ENCODE measurements at regions not wholly inside any gene's neighbourhood (a gene's known extent, or its start where the extent isn't known, plus 50 kb on each side); places are given as distances from the start of the nearest gene placed in this dataset.

DNA sequence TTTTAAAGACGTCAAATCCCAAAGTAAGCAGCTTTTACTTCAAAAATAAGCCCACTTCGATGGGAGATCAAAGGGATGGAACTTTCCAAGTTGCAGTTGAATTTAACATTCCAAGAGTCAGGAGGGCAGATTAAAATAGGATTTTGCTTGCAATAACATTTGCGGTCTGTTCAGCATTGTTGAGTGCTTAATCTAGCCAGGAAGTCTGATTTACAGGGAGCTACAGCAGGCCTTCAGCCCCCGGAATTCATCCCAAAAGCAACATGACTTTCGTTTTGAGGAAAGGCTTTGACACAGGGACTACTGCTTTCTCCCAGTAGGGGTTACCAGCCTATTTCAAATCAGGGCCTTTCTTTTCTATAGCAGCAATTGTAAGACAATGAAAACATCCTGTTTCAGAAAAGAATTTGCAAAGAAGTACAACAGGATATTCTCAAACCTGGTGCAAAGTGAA lies 279.6 kb upstream of the PITRM1 start:
- H3K4me1 Mint-ChIP-seq (ENCODE audit: unreplicated experiment): peaks cover 56% of the 10 kb centered on the region
- no peaks in the 10 kb centered on the region for H3K9me3 Mint-ChIP-seq (ENCODE audit: unreplicated experiment)
- TF ChIP-seq, protein P1, sequence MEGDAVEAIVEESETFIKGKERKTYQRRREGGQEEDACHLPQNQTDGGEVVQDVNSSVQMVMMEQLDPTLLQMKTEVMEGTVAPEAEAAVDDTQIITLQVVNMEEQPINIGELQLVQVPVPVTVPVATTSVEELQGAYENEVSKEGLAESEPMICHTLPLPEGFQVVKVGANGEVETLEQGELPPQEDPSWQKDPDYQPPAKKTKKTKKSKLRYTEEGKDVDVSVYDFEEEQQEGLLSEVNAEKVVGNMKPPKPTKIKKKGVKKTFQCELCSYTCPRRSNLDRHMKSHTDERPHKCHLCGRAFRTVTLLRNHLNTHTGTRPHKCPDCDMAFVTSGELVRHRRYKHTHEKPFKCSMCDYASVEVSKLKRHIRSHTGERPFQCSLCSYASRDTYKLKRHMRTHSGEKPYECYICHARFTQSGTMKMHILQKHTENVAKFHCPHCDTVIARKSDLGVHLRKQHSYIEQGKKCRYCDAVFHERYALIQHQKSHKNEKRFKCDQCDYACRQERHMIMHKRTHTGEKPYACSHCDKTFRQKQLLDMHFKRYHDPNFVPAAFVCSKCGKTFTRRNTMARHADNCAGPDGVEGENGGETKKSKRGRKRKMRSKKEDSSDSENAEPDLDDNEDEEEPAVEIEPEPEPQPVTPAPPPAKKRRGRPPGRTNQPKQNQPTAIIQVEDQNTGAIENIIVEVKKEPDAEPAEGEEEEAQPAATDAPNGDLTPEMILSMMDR (IDR thresholded peaks at IDR 0.05): peak; percentile 67
- no peaks in the 10 kb centered on the region for H3K27me3 Mint-ChIP-seq (ENCODE audit: unreplicated experiment)
- peak overlapping the region; percentile 97 for H3K27ac Mint-ChIP-seq (ENCODE audit: unreplicated experiment)
- no peak for DNase-seq (ENCODE audit: extremely low spot score, unreplicated experiment)
- H3K36me3 Mint-ChIP-seq (ENCODE audit: unreplicated experiment): no peaks in the 10 kb centered on the region
- peak overlapping the region; percentile 33 for H3K4me3 Mint-ChIP-seq (ENCODE audit: unreplicated experiment)

DNA sequence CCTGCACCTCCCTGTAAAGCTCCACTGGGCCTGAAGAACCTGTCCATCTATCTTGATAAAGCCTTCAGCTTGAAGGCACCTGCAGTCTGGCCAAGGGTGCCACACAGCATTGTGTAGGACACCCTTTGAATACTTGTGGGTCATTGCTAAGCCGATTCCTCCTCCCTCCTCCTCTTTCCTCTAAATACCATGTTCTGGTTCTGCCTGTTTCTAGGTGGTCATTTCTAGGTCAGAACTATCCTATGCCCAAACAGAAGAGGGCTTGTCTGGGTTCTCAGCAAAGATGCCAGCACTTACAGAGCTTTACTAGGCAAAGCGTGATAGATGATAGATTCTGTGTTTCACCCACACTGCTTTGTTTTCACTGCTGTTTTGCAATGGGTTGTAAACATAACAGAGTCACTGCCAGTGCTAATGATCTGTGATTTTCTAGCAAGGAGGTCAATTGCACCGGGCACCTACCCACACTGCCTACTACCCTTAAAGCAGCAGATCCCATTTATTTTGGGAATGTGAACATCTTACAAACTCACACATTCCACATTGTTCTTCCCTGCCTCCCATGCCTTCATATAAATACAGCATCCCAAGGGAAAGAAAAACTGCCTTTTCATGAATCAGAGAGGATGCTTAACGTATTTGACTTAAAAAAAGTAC lies 279.1 kb upstream of the PITRM1 start:
- Mint-ChIP-seq H3K27ac (ENCODE audit: unreplicated experiment) (peak overlapping the region; percentile 97), H3K4me3 (ENCODE audit: unreplicated experiment) (peak overlapping the region; percentile 33), H3K9me3 (ENCODE audit: unreplicated experiment) (no peaks in the 10 kb centered on the region), H3K27me3 (ENCODE audit: unreplicated experiment) (no peaks in the 10 kb centered on the region), H3K4me1 (ENCODE audit: unreplicated experiment) (peaks cover 53% of the 10 kb centered on the region), H3K36me3 (ENCODE audit: unreplicated experiment) (no peaks in the 10 kb centered on the region)
- TF ChIP-seq, protein P1 (IDR thresholded peaks at IDR 0.05): no peak
- DNase-seq (ENCODE audit: extremely low spot score, unreplicated experiment): no peak

DNA sequence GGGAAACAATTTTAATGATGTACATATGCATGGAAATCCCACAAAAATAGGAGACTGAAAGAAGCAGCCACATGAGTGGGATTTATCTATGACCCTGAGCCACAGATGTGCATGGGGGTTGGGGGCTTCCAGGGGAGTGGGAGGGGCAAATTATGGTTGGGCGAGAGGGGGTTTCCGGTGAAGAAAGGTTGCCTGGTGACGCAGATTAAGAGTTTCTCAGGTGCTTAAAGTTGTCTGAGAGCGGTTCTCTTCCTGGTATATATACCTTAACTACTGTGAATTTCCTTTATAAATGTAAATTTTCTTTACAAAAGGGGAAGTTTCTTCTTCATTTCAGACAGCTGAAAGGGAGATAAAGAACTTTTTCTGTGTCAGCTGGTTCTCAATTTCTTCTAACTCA lies 273.6 kb upstream of the PITRM1 start:
- no peak for DNase-seq (ENCODE audit: extremely low spot score, unreplicated experiment)
- Mint-ChIP-seq H3K27me3 (ENCODE audit: unreplicated experiment) (no peaks in the 10 kb centered on the region), H3K27ac (ENCODE audit: unreplicated experiment) (no peak overlapping the region), H3K4me3 (ENCODE audit: unreplicated experiment) (no peak overlapping the region), H3K36me3 (ENCODE audit: unreplicated experiment) (no peaks in the 10 kb centered on the region), H3K9me3 (ENCODE audit: unreplicated experiment) (no peaks in the 10 kb centered on the region), H3K4me1 (ENCODE audit: unreplicated experiment) (peaks cover 4% of the 10 kb centered on the region)
- TF ChIP-seq, protein P1 (IDR thresholded peaks at IDR 0.05): no peak

DNA sequence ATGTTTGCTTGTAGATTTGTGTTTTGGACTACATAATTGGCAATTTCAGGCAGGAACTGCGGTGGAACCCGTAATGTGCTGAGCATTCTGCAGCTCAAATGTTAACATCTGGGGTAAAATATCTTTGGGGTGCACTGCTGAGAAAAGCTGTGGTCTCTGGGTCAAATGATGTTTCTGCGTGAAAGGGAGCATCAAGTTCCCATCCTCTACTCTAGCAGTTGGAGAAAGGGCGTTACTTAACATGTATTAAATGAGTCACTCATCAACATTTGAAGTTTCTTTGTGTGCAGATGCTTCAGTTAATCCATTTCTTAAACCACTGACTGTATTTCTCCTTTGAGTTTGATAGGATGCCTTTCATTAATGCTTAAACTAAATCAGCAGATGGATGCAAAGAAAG lies 273.1 kb upstream of the PITRM1 start:
- H3K27ac Mint-ChIP-seq (ENCODE audit: unreplicated experiment): no peak overlapping the region
- TF ChIP-seq, protein P1 (IDR thresholded peaks at IDR 0.05): no peak
- no peaks in the 10 kb centered on the region for H3K27me3 Mint-ChIP-seq (ENCODE audit: unreplicated experiment)
- H3K9me3 Mint-ChIP-seq (ENCODE audit: unreplicated experiment): no peaks in the 10 kb centered on the region
- no peak for DNase-seq (ENCODE audit: extremely low spot score, unreplicated experiment)
- no peaks in the 10 kb centered on the region for H3K36me3 Mint-ChIP-seq (ENCODE audit: unreplicated experiment)
- no peak overlapping the region for H3K4me3 Mint-ChIP-seq (ENCODE audit: unreplicated experiment)
- no peaks in the 10 kb centered on the region for H3K4me1 Mint-ChIP-seq (ENCODE audit: unreplicated experiment)

DNA sequence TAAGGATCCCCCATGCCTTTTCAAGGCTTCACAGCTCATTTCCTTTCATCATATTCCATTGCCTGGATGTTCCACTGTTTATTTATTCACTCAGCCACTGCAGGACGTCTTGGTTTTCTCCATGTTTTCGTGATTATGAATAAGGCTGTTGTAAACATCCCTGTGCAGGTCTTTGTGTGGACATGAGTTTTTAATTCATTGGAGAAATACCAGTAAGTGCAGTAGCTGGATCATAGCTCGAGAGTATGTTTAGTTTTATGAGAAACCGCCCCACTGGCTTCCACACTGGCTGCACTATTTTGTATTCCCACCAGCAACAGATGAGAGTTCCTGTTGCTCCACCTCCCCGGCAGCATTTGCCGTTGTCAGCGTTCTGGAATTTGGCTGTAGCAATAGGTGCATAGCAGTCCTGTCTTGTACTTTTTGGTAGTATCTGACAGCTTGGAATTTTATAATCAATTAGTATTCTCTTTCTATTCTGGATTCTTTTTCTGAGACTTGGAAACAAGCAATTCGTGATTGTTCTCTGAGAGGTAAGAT lies 269.9 kb upstream of the PITRM1 start:
- peaks cover 4% of the 10 kb centered on the region for H3K9me3 Mint-ChIP-seq (ENCODE audit: unreplicated experiment)
- no peaks in the 10 kb centered on the region for H3K36me3 Mint-ChIP-seq (ENCODE audit: unreplicated experiment)
- H3K27ac Mint-ChIP-seq (ENCODE audit: unreplicated experiment): no peak overlapping the region
- no peak for DNase-seq (ENCODE audit: extremely low spot score, unreplicated experiment)
- H3K27me3 Mint-ChIP-seq (ENCODE audit: unreplicated experiment): no peaks in the 10 kb centered on the region
- H3K4me1 Mint-ChIP-seq (ENCODE audit: unreplicated experiment): peaks cover 7% of the 10 kb centered on the region
- TF ChIP-seq, protein P1 (IDR thresholded peaks at IDR 0.05): no peak
- no peak overlapping the region for H3K4me3 Mint-ChIP-seq (ENCODE audit: unreplicated experiment)

All from osteocyte (in vitro differentiated cells).